HEK293T (cell line): ENCODE measurements at regions not wholly inside any gene's neighbourhood (a gene's known extent, or its start where the extent isn't known, plus 50 kb on each side); places are given as distances from the start of the nearest gene placed in this dataset.

ENCODE experiments used
- ARNT ChIP-seq: fragments of 450-650 bp; IDR thresholded peaks from 2 replicates; pipeline ENCODE4 v1.6.1; 2017; ENCODE audit warnings: mild to moderate bottlenecking
- BHLHE40 ChIP-seq: fragments of 450-650 bp; IDR thresholded peaks from 2 replicates; pipeline ENCODE4 v1.6.1; 2016; ENCODE audit warnings: mild to moderate bottlenecking, moderate library complexity, borderline replicate concordance
- CTBP1 ChIP-seq: fragments of 450-650 bp; IDR thresholded peaks from 2 replicates; pipeline ENCODE4 v1.6.1; 2016; ENCODE audit warnings: borderline replicate concordance
- FOXM1 ChIP-seq: fragments of 450-650 bp; IDR thresholded peaks from 2 replicates; pipeline ENCODE4 v1.6.1; 2017; ENCODE audit warnings: mild to moderate bottlenecking, borderline replicate concordance
- L3MBTL2 ChIP-seq: fragments of 450-650 bp; conservative IDR thresholded peaks from 2 replicates; pipeline ENCODE4 v1.6.1; 2016; ENCODE audit warnings: mild to moderate bottlenecking
- LEF1 ChIP-seq: fragments of 450-650 bp; IDR thresholded peaks from 2 replicates; pipeline ENCODE4 v1.6.1; 2017; ENCODE audit warnings: mild to moderate bottlenecking, borderline replicate concordance
- NFRKB ChIP-seq: fragments of 450-650 bp; IDR thresholded peaks from 2 replicates; pipeline ENCODE4 v1.6.1; 2016; ENCODE audit warnings: mild to moderate bottlenecking, moderate library complexity
- SP1 ChIP-seq: fragments of 450-650 bp; IDR thresholded peaks from 2 replicates; pipeline ENCODE4 v1.6.1; 2017
- SUZ12 ChIP-seq: fragments of 450-650 bp; IDR thresholded peaks from 2 replicates; pipeline ENCODE4 v1.6.1; 2016; ENCODE audit warnings: mild to moderate bottlenecking
- TARDBP ChIP-seq: fragments of 450-650 bp; IDR thresholded peaks from 2 replicates; pipeline ENCODE4 v1.6.1; 2016
- ZNF384 ChIP-seq: fragments of 450-650 bp; IDR thresholded peaks from 2 replicates; pipeline ENCODE4 v1.6.1; 2016
- TF ChIP-seq, protein P1 (sequence below): fragments of 450-650 bp; IDR thresholded peaks from 2 replicates; pipeline ENCODE4 v1.6.1; 2016

DNA sequence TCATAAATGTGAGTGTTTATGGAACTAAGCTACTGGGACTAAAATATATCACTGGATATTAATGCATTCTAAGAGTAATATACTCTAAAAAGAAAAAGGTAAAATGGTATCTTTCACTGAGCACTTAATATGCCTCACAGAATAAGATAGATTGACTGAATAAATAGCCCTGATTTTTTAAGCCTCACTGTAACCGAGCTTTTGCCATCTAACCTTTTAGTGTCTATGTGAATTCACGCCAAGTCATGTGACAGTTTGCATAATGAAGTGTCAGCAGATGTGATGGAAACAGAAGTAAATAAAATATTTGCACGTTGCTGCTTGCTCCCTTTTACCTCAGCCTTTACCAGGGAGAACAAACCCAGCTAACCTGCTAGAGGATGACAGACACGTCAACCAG, 119.7 kb upstream of the NWD2 start:
- TF ChIP-seq FOXM1 (no peak), SP1 (no peak), TARDBP (no peak), NFRKB (no peak), ZNF384 (no peak), ARNT (no peak), BHLHE40 (no peak), L3MBTL2 (no peak), LEF1 (no peak), CTBP1 (no peak), SUZ12 (no peak)
- TF ChIP-seq, protein P1, sequence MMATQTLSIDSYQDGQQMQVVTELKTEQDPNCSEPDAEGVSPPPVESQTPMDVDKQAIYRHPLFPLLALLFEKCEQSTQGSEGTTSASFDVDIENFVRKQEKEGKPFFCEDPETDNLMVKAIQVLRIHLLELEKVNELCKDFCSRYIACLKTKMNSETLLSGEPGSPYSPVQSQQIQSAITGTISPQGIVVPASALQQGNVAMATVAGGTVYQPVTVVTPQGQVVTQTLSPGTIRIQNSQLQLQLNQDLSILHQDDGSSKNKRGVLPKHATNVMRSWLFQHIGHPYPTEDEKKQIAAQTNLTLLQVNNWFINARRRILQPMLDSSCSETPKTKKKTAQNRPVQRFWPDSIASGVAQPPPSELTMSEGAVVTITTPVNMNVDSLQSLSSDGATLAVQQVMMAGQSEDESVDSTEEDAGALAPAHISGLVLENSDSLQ: no peak
